ENCODE measurements at regions not wholly inside any gene's neighbourhood (a gene's known extent, or its start where the extent isn't known, plus 50 kb on each side); places are given as distances from the start of the nearest gene placed in this dataset.

DNA sequence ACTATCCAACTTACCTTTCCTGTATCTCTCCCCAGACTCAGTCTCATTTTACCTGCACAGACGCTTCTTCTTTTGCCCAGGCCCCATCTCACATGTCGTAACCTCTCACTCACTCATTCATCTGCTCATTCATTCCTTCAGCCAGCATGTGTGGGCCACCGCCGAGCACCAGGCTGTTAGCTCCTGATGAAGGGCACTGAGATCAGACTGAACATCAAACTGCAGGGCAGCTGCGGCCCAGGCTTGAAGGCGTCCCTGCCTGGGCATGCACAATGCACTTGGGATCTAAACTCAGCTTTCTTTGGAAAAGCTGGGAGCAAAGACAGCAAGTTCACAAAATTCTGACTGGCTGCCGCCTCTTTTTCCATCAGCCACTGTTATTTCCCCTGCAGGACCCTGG lies 1456.3 kb downstream of the BRD1 start:
- Histone ChIP-seq H3K4me3 (replicated peaks; ENCODE audit: low read depth, low read length) (no peak overlapping the region), H3K36me3 (ENCODE audit: control insufficient read depth, insufficient read depth, low read length) (no peaks in the 10 kb centered on the region), H3K27me3 (replicated peaks; ENCODE audit: control insufficient read depth, insufficient read depth, low read length) (no peaks in the 10 kb centered on the region)
- TF ChIP-seq, protein P1, sequence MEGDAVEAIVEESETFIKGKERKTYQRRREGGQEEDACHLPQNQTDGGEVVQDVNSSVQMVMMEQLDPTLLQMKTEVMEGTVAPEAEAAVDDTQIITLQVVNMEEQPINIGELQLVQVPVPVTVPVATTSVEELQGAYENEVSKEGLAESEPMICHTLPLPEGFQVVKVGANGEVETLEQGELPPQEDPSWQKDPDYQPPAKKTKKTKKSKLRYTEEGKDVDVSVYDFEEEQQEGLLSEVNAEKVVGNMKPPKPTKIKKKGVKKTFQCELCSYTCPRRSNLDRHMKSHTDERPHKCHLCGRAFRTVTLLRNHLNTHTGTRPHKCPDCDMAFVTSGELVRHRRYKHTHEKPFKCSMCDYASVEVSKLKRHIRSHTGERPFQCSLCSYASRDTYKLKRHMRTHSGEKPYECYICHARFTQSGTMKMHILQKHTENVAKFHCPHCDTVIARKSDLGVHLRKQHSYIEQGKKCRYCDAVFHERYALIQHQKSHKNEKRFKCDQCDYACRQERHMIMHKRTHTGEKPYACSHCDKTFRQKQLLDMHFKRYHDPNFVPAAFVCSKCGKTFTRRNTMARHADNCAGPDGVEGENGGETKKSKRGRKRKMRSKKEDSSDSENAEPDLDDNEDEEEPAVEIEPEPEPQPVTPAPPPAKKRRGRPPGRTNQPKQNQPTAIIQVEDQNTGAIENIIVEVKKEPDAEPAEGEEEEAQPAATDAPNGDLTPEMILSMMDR (IDR thresholded peaks at IDR 0.05; ENCODE audit: insufficient read depth, low read length, poor library complexity, severe bottlenecking): no peak
- no peak for DNase-seq (ENCODE audit: extremely low read depth, insufficient read length)

DNA sequence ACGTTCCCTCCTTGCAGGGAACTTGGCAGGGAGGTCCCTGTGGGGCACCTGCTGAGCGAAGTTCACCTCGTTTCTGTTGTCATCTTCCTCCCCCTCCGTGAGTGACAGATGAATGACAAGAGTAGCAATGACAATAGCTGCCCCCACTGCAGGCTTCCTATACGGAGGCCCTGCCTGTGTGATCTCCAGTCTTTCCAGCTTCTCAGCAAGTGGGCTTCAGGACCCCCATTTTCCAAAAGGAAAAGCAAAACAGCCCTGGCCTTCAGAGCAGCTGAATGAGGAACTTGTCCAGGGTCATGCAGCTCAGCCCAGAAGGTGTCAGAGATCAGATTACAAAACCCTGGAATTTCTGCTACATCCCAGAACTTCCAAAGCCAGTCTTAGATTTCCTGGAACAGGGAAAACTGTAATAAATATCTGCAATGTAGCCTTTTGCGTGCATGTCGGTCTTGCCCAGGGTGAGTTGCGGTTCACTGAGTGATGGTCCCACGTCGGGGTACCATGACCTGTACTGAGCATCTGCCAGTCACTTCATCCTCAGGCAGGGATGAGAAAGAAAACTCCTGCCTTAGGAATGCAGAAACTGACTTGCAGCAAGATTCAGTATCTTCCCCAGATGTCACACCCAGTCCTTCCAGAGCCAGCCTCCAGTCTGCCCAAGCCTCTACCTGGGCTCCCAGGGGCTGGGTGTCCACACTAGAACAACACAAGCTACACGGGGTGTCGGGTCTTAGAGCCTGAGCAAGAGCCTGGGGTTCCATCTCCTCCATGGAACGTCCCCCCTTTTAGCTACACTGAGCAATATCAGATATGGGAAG lies 1457.0 kb downstream of the BRD1 start:
- H3K4me3 ChIP-seq (replicated peaks; ENCODE audit: low read depth, low read length): no peak overlapping the region
- DNase-seq (ENCODE audit: extremely low read depth, insufficient read length): no peak
- H3K36me3 ChIP-seq (ENCODE audit: control insufficient read depth, insufficient read depth, low read length): no peaks in the 10 kb centered on the region
- H3K27me3 ChIP-seq (replicated peaks; ENCODE audit: control insufficient read depth, insufficient read depth, low read length): no peaks in the 10 kb centered on the region
- TF ChIP-seq, protein P1 (IDR thresholded peaks at IDR 0.05; ENCODE audit: insufficient read depth, low read length, poor library complexity, severe bottlenecking): no peak

DNA sequence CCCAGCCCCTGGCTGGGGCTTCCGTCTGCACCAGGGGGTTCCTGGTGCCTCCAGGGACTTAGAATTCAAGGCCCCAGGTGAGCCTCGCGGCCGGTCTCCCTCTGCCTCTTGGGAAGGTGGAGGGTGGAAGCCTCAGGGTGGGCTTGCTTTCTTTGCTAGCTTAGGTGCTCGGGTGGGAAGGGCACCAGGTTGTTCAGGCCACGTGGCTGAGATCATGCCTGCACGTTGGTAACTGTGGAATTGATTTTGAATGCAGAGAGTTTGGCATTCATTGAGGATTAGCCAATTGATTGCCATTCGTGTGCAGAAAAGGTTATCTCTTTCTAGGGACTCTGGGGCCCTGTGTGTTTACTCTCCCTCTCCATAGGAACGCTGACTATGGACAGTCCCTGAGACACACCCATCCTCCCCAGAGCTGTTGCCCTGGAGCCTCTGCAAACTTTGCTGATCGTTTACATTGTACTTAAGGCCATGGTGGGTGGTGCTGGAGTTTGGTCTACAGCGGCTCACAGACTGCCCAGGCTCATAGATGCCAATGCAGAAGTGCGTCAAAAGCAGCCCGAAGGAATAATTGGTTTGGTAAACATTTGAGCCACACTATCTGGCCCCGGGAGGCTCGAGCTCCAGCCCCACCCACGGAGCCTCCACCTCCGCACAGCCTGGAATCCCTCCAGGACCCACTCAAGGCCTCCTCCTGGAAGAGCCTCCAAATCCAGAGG lies 1457.7 kb downstream of the BRD1 start:
- H3K27me3 ChIP-seq (replicated peaks; ENCODE audit: control insufficient read depth, insufficient read depth, low read length): no peaks in the 10 kb centered on the region
- no peak overlapping the region for H3K4me3 ChIP-seq (replicated peaks; ENCODE audit: low read depth, low read length)
- TF ChIP-seq, protein P1 (IDR thresholded peaks at IDR 0.05; ENCODE audit: insufficient read depth, low read length, poor library complexity, severe bottlenecking): no peak
- no peaks in the 10 kb centered on the region for H3K36me3 ChIP-seq (ENCODE audit: control insufficient read depth, insufficient read depth, low read length)
- DNase-seq (ENCODE audit: extremely low read depth, insufficient read length): no peak

DNA sequence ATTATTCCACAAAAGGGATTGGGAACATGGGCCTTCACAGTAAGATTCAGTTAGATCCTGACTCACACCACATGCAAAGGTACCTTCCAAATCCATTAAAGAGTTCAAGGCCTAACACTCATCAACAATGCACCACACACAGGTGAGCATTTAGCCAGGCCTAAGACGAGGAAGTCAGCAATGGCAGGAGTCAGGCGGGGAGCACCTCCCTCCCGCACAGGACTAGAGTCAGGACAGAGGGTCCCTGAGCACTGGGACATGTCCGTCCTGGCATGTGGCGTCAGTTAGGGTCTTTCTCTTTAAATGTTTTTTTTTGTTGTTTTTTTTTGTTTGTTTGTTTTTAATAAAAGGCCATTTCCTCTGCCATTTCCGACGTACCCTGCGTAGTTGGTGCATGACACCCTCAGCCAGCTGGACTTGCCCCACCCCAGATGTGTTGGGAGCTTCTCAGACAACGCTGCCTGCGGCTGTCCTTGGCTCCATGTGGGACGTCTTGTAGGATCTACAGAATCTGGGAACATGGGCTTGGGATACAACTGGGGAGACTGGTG lies 1458.6 kb downstream of the BRD1 start:
- Histone ChIP-seq H3K27me3 (replicated peaks; ENCODE audit: control insufficient read depth, insufficient read depth, low read length) (no peaks in the 10 kb centered on the region), H3K36me3 (ENCODE audit: control insufficient read depth, insufficient read depth, low read length) (no peaks in the 10 kb centered on the region), H3K4me3 (replicated peaks; ENCODE audit: low read depth, low read length) (no peak overlapping the region)
- no peak for DNase-seq (ENCODE audit: extremely low read depth, insufficient read length)
- TF ChIP-seq, protein P1 (IDR thresholded peaks at IDR 0.05; ENCODE audit: insufficient read depth, low read length, poor library complexity, severe bottlenecking): no peak

DNA sequence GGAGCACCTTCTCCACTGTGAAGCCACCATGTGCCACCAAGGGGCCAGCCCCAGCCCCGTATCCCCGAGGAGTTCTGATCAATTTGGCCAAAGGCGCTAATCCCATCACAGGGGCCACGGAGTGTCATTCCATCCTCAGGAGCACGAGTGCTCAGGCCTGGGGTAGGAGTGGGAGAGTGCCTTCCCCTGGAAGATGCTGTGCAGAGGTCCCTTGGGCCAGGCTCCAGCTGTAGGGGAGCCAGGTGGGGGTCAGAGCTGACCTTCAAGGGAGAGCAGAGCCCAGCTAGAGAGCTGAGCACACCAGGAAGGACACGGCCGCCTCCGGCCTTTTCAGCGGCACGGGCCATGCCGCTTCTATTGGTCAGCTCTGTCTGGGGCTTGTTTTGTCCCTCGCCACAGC lies 1459.9 kb downstream of the BRD1 start:
- DNase-seq (ENCODE audit: extremely low read depth, insufficient read length): no peak
- H3K27me3 ChIP-seq (replicated peaks; ENCODE audit: control insufficient read depth, insufficient read depth, low read length): no peaks in the 10 kb centered on the region
- TF ChIP-seq, protein P1 (IDR thresholded peaks at IDR 0.05; ENCODE audit: insufficient read depth, low read length, poor library complexity, severe bottlenecking): no peak
- H3K4me3 ChIP-seq (replicated peaks; ENCODE audit: low read depth, low read length): no peak overlapping the region
- H3K36me3 ChIP-seq (ENCODE audit: control insufficient read depth, insufficient read depth, low read length): no peaks in the 10 kb centered on the region
